ENCODE measurements at regions not wholly inside any gene's neighbourhood (a gene's known extent, or its start where the extent isn't known, plus 50 kb on each side); places are given as distances from the start of the nearest gene placed in this dataset.

DNA sequence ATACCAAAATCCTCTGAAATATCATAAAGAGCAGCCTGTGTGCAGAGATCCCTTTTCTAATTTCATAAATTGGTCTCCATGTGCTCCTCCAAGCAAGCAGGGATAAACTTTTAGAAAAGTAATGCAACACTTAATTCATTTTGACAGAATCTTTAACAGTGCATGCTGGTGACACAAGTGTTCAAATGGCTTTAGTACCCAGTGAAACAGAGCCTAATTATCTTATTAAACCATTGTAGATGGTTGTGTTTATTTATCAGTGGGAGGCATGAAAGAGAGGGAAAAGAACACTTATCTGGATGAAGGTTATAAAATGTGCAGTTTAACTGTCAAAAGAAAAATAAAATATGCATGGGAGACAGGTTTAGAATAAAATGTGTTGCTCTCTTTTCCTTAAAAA is 945.0 kb upstream of the PCDH20 start:
- dilution Hi-C loops (cut with HindIII; ENCODE audit: low sequenced_read_pairs, unreplicated experiment), result no loop called here
- BruUV-seq (replicated peaks), result no TSS peak

More for the DNA sequence above, 945.0 kb upstream of the PCDH20 start:
- Histone ChIP-seq H3K4me1 (ENCODE audit: control insufficient read depth, insufficient read depth, low read length) (peaks cover 3% of the 10 kb centered on the region; the same call in 1 of the 2 replicates), H3K27me3 (ENCODE audit: control insufficient read depth, insufficient read depth, low read length) (no peaks in the 10 kb centered on the region), H2BK15ac (ENCODE audit: low read depth, low read length) (no peak overlapping the region), H3K79me1 (ENCODE audit: low read depth in 1 of 2, low read length in 2 of 2) (no peaks in the 10 kb centered on the region), H2BK120ac (ENCODE audit: low read depth, low read length) (no peak overlapping the region), H3K23ac (ENCODE audit: low read depth, low read length) (no peak overlapping the region), H3K14ac (replicated peaks; ENCODE audit: low read depth, low read length) (no peak overlapping the region), H2AK9ac (replicated peaks; ENCODE audit: low read depth, low read length, poor library complexity) (no peak overlapping the region), H3K4me2 (ENCODE audit: low read depth, low read length) (no peak overlapping the region), H4K91ac (ENCODE audit: insufficient read depth, low read depth, low read length) (no peak overlapping the region), H4K20me1 (ENCODE audit: insufficient read depth, low read length) (no peaks in the 10 kb centered on the region), H3K36me3 (ENCODE audit: control insufficient read depth, insufficient read depth, low read length) (no peaks in the 10 kb centered on the region), H2BK5ac (ENCODE audit: low read depth, low read length, poor library complexity, severe bottlenecking) (no peak overlapping the region), H3K9me3 (ENCODE audit: control insufficient read depth, insufficient read depth, low read length) (no peaks in the 10 kb centered on the region), H2AFZ (replicated peaks; ENCODE audit: low read length, poor library complexity) (no peak overlapping the region), H3K4me3 (ENCODE audit: insufficient read depth, low read depth, low read length) (no peak overlapping the region), H3K9ac (ENCODE audit: low read depth, low read length) (no peak overlapping the region), H3K56ac (ENCODE audit: extremely low read depth, insufficient read depth, low read length) (no peak overlapping the region), H2BK20ac (ENCODE audit: low read depth, low read length) (no peak overlapping the region), H2AK5ac (ENCODE audit: low read depth, low read length) (no peak overlapping the region), H3K27ac (ENCODE audit: insufficient read depth, low read length) (no peak overlapping the region), H3K4ac (ENCODE audit: low read depth, low read length) (no peak overlapping the region), H4K5ac (ENCODE audit: low read depth, low read length) (no peak overlapping the region), H4K8ac (ENCODE audit: low read depth in 2 of 2, low read length in 2 of 2) (no peak overlapping the region), H3K18ac (ENCODE audit: low read depth, low read length) (no peak overlapping the region), H3K9me1 (ENCODE audit: insufficient read depth, low read length) (peaks cover 8% of the 10 kb centered on the region; the same call in 1 of the 2 replicates)
- TF ChIP-seq, protein P1, sequence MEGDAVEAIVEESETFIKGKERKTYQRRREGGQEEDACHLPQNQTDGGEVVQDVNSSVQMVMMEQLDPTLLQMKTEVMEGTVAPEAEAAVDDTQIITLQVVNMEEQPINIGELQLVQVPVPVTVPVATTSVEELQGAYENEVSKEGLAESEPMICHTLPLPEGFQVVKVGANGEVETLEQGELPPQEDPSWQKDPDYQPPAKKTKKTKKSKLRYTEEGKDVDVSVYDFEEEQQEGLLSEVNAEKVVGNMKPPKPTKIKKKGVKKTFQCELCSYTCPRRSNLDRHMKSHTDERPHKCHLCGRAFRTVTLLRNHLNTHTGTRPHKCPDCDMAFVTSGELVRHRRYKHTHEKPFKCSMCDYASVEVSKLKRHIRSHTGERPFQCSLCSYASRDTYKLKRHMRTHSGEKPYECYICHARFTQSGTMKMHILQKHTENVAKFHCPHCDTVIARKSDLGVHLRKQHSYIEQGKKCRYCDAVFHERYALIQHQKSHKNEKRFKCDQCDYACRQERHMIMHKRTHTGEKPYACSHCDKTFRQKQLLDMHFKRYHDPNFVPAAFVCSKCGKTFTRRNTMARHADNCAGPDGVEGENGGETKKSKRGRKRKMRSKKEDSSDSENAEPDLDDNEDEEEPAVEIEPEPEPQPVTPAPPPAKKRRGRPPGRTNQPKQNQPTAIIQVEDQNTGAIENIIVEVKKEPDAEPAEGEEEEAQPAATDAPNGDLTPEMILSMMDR (conservative IDR thresholded peaks at IDR 0.05; ENCODE audit: low read depth, low read length), result no peak
- no peak for TF ChIP-seq RCOR1 (IDR thresholded peaks at IDR 0.05; ENCODE audit: insufficient replicate concordance, low read length)
- TF ChIP-seq, protein P2, sequence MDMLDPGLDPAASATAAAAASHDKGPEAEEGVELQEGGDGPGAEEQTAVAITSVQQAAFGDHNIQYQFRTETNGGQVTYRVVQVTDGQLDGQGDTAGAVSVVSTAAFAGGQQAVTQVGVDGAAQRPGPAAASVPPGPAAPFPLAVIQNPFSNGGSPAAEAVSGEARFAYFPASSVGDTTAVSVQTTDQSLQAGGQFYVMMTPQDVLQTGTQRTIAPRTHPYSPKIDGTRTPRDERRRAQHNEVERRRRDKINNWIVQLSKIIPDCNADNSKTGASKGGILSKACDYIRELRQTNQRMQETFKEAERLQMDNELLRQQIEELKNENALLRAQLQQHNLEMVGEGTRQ (IDR thresholded peaks at IDR 0.05; ENCODE audit: low read depth, low read length), result no peak
- TF ChIP-seq BHLHE40 (IDR thresholded peaks at IDR 0.05; ENCODE audit: low read depth, low read length), result no peak
- POLR2A ChIA-PET (ENCODE audit: unreplicated experiment), result no interaction called here
- intact Hi-C loops (cut with micrococcal nuclease), result no loop called here
- no peak for ATAC-seq (ENCODE audit: low read depth)
- in situ Hi-C loops (cut with MboI; ENCODE audit: low sequenced_read_pairs), result loop anchor here (10.0 kb wide), 1 partner anchor 236 kb away; no protein-coding TSS in a partner anchor
- no peak for DNase-seq
- CTCF ChIA-PET, result interaction anchor here (0.6 kb wide), 1 partner anchor 1920 kb away, joined by 7 read pairs; no protein-coding TSS in a partner anchor
